ENCODE measurements at regions not wholly inside any gene's neighbourhood (a gene's known extent, or its start where the extent isn't known, plus 50 kb on each side); places are given as distances from the start of the nearest gene placed in this dataset.

DNA sequence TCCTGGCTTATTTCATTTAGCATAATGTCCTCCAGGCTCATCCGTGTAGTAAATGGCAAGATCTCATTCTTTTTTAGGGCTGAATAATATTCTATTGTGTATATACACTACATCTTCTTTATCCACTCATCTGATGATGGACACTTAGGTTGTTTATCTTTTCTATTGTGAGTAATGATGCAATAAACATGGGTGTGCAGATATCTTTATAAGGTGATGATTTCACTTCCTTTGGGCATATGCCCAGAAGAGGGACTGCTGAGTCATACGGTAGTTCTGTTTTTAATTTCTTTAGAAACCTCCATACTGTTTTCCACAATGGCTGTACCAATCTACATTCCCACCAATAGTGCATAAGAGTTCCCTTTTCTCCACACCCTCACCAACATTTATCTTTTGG, 317.6 kb upstream of the CNKSR2 start:
- H3K4me3 ChIP-seq: no peak overlapping the region
- H3K27ac ChIP-seq: no peak overlapping the region

DNA sequence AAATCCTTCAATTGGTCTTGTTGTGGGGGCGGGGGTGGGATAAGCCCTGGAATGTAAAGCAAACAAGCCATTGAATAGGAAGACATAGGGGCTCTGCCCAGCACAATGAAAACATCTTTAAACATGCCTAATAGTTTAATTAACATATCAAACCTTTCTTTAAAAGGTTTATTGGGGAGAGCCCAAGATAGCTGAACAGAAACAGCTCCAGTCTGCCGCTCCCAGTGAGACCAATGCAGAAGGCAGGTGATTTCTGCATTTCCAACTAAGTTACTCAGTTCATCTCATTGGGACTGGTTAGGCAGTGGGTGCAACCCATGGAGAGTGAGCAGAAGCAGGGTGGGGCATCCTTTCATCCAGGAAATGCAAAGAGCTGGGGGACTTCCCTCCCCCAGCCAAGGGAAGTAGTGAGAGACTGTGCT, 327.2 kb upstream of the CNKSR2 start:
- Histone ChIP-seq H3K4me3 (no peak overlapping the region), H3K27ac (no peak overlapping the region)

- H3K4me3 ChIP-seq: no peak overlapping the region
- H3K27ac ChIP-seq: no peak overlapping the region
These were observed 359.9 kb upstream of the CNKSR2 start for GRCh38 chrX:21014326-21014725.

DNA sequence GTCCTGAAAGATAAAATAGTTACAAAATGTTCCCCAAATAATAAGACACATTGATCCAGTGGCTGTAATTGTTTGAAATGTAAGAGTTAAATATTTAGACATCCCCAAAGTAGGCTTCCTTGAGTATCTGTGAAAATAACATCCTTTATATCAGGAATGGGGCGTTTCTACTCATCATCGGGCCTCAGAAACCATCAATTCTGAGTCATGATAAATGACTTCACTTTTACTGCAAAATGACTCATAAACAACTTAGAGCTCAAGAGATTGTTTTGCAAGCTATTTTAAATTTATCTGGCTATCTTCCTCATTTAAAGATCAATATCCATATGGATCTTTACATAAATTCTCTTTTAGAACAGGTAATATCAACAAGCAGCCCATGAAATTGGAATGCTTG, 369.4 kb upstream of the CNKSR2 start:
- no peak overlapping the region for H3K27ac ChIP-seq
- no peak overlapping the region for H3K4me3 ChIP-seq

GRCh38 chrX:20995829-20996228, 378.4 kb upstream of the CNKSR2 start:
- Histone ChIP-seq H3K27ac (no peak overlapping the region), H3K4me3 (no peak overlapping the region)

DNA sequence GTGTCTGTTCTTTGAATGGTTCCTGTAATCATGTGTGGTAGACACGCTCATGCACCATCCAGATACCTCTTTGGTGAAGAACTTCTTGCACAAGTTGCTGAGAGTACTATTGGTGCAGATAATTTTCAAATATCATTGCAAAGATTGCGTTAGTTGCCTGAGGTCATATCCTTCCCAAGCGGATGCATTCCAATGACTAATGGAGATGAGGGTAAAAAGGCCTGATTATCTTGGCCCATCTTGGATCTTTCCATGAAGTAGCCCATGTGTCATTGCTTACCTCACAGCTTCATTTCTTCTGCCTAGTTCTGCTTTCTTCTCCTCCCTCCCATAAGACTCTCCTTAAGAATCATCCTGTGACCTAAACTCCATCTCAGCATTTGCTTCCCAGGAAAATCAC, 384.9 kb upstream of the CNKSR2 start:
- Histone ChIP-seq H3K27ac (no peak overlapping the region), H3K4me3 (no peak overlapping the region)

DNA sequence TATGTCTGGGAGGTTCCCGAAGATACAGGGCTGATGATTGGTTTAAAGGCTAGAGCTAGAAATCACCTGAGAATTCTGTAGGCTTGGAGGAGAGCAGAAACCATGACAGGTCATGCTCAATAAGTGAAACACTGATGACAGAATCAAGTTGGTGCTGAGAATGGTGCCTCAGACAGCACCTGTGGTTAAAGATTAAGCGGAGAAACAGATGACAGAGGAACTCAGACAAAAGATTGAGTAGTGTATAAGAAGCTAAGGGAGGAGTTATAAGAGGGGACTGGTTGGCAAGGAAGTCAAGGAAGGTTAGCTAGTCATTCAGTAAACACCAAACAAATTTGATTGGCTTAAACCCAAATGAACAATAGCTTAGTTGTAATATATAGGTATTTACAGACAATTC, 385.4 kb upstream of the CNKSR2 start:
- no peak overlapping the region for H3K4me3 ChIP-seq
- no peak overlapping the region for H3K27ac ChIP-seq

- no peak overlapping the region for H3K27ac ChIP-seq
- H3K4me3 ChIP-seq: no peak overlapping the region
These were observed 386.1 kb upstream of the CNKSR2 start for GRCh38 chrX:20988118-20988517.

DNA sequence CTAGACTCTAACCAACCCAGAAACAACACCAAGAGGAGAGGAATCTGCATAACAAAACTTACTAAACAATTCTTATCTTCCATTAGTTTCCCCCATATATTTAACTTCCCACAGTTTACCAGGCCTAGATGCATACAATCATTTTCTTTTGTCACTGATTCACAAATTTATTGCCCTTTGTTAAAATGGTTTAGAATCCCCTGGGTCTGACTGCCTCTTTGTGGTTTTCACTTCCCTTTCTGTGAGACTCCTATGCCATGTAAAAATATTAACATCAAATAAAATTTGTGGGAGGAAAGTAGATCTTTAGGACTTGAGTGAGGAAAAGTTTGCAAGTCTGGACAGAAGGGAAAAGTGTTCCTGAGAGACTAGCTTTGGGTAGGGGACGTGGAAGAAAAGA, 393.8 kb upstream of the CNKSR2 start:
- Histone ChIP-seq H3K27ac (no peak overlapping the region), H3K4me3 (no peak overlapping the region)

GRCh38 chrX:20974326-20974725, 399.9 kb upstream of the CNKSR2 start:
- Histone ChIP-seq H3K4me3 (no peak overlapping the region), H3K27ac (no peak overlapping the region)

DNA sequence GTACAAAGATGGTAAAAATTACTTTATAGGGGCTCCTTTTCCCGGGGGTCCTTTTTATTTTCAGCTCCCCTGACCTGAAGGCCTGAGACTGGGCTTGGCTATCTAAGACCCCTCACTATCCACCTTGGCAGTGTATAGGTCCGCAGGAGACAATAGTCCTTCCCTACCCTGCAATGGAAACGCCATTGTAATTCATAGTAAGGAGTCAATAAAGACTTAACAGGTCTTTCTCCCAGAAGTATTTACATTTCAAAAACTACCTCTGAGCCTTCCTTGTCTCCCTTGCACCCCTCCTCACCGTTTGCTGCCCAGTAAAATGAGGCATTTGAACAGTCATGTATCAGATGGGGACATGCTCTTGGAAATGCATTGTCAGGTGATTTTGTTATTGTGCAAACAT, 401.2 kb upstream of the CNKSR2 start:
- Histone ChIP-seq H3K4me3 (no peak overlapping the region), H3K27ac (no peak overlapping the region)

DNA sequence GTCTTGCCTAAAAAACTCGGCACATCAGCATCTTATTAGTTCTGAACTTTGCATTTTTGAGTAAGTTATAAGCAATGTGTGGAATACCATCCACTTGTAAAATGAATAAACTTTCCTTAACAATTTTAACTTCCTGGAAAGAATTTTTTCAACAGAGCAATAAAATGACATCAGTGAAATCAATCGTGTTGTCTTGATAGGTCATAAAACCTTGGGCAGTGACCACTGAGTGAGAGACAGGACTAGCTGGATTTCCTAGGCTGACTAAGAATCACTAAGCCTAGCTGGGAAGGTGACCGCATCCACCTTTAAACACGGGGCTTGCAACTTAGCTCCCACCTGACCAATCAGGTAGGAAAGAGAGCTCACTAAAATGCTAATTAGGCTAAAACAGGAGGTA, 403.0 kb upstream of the CNKSR2 start:
- Histone ChIP-seq H3K4me3 (no peak overlapping the region), H3K27ac (no peak overlapping the region)

- Histone ChIP-seq H3K27ac (no peak overlapping the region), H3K4me3 (no peak overlapping the region)
These were observed 404.7 kb upstream of the CNKSR2 start for GRCh38 chrX:20969565-20969964.

DNA sequence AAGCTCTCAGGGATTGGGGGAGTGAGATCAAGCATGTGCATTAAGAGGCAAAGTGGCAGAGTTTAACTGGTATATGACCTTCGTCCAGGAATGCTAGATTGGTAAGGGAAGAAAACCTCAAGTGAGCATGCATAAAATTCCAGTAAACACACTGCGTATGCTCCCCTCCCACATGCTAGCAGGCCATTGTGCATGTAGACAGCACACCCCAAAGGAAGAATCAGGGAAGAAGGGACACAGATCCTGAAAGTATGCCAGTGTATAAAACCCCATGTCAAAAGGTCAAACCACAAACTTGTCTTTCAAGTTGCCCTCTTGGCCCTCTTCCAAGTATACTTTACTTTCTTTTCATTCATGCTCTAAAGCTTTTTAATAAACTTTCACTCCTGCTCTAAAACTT, 405.2 kb upstream of the CNKSR2 start:
- H3K27ac ChIP-seq: no peak overlapping the region
- no peak overlapping the region for H3K4me3 ChIP-seq

DNA sequence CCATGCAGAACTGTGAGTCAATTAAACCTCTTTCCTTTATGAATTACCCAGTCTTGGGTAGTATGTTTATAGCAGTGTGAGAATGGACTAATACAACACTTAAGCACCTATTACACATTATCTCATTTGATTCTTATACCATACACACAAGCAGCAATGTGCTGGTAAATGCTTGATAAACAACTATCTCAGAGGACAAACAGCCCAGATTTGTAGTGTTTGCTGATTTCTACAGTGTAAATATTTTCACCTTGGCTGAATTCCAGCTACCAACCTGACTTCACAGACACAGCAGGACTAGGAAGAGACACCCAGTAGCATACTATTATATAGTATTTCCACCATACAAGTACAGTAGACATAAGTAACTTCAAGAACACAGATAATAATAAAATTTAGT, 406.5 kb upstream of the CNKSR2 start:
- Histone ChIP-seq H3K4me3 (no peak overlapping the region), H3K27ac (no peak overlapping the region)

DNA sequence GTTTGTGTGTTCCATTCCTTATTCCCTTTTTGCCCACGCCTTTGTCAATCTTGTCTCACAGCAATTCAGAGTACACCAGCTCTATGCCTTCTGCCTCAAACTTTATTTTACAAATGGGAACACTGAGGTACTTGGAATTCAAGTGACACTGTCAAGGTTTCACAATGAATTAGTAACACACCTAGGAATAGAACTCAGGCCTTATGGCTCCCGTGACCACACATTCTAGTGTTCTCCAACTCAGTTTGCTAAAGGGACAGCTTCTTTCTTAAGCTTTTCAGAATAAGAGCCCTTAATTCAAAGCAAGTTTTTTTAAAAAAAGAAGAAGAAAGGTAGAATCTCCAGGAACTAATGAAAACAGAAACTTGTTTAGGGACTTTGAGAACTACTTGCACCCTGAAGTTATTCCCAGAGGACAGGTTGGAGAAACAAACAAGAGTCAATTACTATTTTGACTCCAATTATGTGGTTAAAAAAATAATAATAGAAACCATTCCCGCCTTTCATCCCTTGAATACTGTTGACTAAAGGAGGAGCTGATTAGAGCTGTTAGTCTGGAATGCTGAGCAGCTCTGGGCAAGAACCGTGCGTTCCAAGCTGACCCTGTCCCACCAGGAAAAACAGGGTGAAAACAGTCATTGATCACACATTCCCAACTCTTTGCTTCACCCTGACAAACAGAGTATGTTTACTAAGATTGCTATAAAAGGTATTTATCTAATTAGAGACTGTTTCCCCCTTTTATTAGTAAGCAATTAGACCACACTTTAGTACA, 408.8 kb upstream of the CNKSR2 start:
- no peak overlapping the region for H3K4me3 ChIP-seq

DNA sequence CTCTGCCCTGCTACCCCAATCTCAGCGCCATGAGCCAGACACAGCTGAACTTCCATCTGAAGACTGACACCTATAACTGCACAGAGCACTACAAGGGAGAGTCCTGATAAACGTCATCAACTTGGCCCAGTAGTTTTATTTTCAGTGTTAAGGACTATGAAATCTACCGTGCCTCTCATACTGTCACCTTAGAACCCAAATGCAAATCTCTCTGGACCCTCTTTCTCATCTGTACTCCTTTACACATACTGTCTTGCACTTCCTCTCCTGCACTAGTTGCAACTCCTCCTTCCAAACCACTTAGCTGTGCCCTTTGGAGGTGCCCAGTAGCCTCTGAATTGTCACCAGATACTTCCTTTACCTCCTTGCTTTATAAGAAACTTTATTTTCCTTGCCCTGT, 420.2 kb upstream of the CNKSR2 start:
- Histone ChIP-seq H3K4me3 (no peak overlapping the region), H3K27ac (no peak overlapping the region)

More for the DNA sequence above, 408.8 kb upstream of the CNKSR2 start:
- no peak overlapping the region for H3K27ac ChIP-seq

DNA sequence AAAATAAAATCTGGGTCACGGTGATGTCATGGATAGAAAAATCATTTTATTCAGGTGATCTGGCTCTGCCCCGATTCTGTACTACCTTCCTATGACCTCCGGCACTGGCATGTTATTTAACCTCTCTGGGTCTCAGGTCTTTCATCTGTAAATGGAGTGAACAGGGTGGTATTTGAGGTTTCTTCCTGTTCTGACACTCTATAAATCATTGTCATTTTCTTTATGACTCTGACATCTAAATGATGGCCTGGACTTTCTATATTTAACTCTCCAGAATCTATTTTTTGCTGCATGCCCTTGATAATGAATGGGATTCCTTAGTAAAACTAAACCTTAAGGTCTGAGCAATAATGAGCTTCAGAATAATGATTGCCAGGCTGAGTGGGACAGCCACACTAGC, 422.0 kb upstream of the CNKSR2 start:
- no peak overlapping the region for H3K4me3 ChIP-seq
- no peak overlapping the region for H3K27ac ChIP-seq

- Histone ChIP-seq H3K4me3 (no peak overlapping the region), H3K27ac (no peak overlapping the region)
These were observed 423.0 kb upstream of the CNKSR2 start for GRCh38 chrX:20951016-20951810.

- no peak overlapping the region for H3K27ac ChIP-seq
- no peak overlapping the region for H3K4me3 ChIP-seq
These were observed 426.8 kb upstream of the CNKSR2 start for GRCh38 chrX:20947411-20947912.

DNA sequence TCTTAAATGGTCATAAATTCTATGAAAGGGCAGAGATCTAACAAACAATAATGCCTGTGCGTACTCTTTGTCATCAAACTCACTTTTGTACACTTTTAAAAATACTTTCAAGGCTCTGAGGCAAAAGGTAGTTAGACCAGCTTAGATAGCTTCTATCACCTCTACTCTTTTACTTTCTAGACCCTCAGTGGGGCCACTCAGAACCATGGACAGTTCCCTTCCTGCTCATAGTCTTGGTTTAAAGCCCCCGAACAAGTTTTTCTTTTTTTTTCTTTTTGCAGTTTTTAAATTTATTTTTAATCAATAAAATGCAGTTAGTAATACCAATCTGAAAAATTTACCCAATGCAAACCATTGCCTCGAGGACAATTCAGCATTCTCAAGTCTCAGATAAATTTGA, 460.5 kb upstream of the CNKSR2 start:
- Histone ChIP-seq H3K27ac (no peak overlapping the region), H3K4me3 (no peak overlapping the region)
